K562 (cell line): ENCODE measurements at regions not wholly inside any gene's neighbourhood (a gene's known extent, or its start where the extent isn't known, plus 50 kb on each side); places are given as distances from the start of the nearest gene placed in this dataset.
A peak's percentile ranks its signal among the peaks of the same experiment; 100 is the strongest.

ENCODE experiments used
- GATA2 ChIP-seq: sonication (generic); formaldehyde crosslinking; IDR thresholded peaks from 2 replicates; pipeline ENCODE4 v1.4.0; 2020; ENCODE audit warnings: mild to moderate bottlenecking, missing genetic modification reagents
- HMBOX1 ChIP-seq: sonication (generic); IDR thresholded peaks from 2 replicates; pipeline ENCODE4 v1.6.1; 2016
- KHSRP ChIP-seq: fragments of 450-650 bp; IDR thresholded peaks from 2 replicates; pipeline ENCODE4 v1.6.1; 2017
- L3MBTL2 ChIP-seq: fragments of 450-650 bp; IDR thresholded peaks from 2 replicates; pipeline ENCODE4 v1.6.1; 2016; ENCODE audit warnings: mild to moderate bottlenecking, moderate library complexity
- MAFF ChIP-seq: IDR thresholded peaks from 2 replicates; pipeline ENCODE4 v1.6.1; 2012; ENCODE audit warnings: low read length, improper control_type of control experiment
- MECOM ChIP-seq: fragments of 250-450 bp; sonication (Bioruptor Pico); IDR thresholded peaks from 2 replicates; pipeline ENCODE4 v1.8.0; 2022; ENCODE audit warnings: inconsistent platforms
- RREB1 ChIP-seq: fragments of 250-450 bp; sonication (Bioruptor Pico); IDR thresholded peaks from 2 replicates; pipeline ENCODE4 v1.4.0; 2020
- TF ChIP-seq, protein P1 (sequence below): IDR thresholded peaks from 2 replicates; pipeline ENCODE4 v1.6.1; 2016; ENCODE audit warnings: missing genetic modification characterization, missing compliant biosample characterization

DNA sequence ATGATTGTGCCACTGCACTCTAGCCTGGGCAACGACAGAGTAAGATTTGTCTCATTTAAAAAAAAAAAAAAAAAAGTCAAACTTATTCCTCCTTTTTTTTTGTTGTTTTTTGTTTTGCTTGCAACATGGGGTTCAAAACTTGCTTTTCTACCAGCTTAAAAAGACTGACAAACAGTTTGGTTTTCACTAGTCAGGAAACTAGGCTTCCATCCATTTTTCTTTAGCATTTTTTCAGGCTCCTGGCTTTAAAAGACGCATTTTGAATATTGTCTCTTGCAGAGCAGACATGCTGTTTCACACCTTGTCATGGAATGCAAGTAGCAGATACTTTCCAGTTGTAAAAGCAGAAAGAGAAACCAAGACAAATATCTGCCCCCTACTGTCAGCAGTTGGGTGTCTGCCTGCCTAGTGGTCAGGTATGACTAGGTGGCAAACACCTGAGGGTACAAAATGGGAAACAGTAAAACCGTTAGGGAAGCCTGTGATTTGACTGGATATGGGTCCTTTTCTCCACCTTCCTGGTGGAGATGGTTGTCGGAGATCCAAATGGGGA, 139.9 kb downstream of the CCDC71L start (continued):
- TF ChIP-seq MAFF (no peak), KHSRP (no peak), HMBOX1 (0 out of 2 replicates have a peak, but pooled peaks have one; percentile 42), RREB1 (no peak), GATA2 (CRISPR knock-in tag) (0 out of 2 replicates have a peak, but pooled peaks have one; percentile 18), L3MBTL2 (peak; percentile 53; the same call in 1 of the 2 replicates), MECOM (CRISPR knock-in tag) (0 out of 2 replicates have a peak, but pooled peaks have one; percentile 19)
- TF ChIP-seq, protein P1, sequence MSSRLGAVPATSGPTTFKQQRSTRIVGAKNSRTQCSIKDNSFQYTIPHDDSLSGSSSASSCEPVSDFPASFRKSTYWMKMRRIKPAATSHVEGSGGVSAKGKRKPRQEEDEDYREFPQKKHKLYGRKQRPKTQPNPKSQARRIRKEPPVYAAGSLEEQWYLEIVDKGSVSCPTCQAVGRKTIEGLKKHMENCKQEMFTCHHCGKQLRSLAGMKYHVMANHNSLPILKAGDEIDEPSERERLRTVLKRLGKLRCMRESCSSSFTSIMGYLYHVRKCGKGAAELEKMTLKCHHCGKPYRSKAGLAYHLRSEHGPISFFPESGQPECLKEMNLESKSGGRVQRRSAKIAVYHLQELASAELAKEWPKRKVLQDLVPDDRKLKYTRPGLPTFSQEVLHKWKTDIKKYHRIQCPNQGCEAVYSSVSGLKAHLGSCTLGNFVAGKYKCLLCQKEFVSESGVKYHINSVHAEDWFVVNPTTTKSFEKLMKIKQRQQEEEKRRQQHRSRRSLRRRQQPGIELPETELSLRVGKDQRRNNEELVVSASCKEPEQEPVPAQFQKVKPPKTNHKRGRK: peak; percentile 71
- TF ChIP-seq, all 486 proteins: peak for 9
